Spleen (tissue), 7 donors: ENCODE measurements at regions not wholly inside any gene's neighbourhood (a gene's known extent, or its start where the extent isn't known, plus 50 kb on each side); places are given as distances from the start of the nearest gene placed in this dataset.

Experiments used
- POLR2A ChIP-seq, 3 donors: fragments of 450-650 bp; IDR thresholded peaks; one replicate each; pipeline ENCODE4 v1.5.1; 2017; ENCODE audit warnings: antibody characterized with exemption in 3 of 3, mild to moderate bottlenecking in 1 of 3
- POLR2AphosphoS5 ChIP-seq, 3 donors: sonication (generic); formaldehyde crosslinking; IDR thresholded peaks; one replicate each; pipeline ENCODE4 v1.5.1; 2017; ENCODE audit warnings: antibody characterized with exemption in 3 of 3
- TF ChIP-seq, protein P1 (sequence below), 11 experiments: fragments of 200-600 bp in 7 of 11; fragments of 450-650 bp in 4 of 11; sonication (generic) in 4 of 11; IDR thresholded peaks in 8 of 11; conservative IDR thresholded peaks in 3 of 11; 1 replicate in 7 of 11; 2 replicates in 4 of 11; pipeline versions ENCODE4 v1.4.0 to v1.8.0; 2016 to 2021; ENCODE audit warnings: antibody characterized with exemption in 11 of 11, inconsistent platforms in 4 of 11, mild to moderate bottlenecking in 1 of 11
- donor health status: DM: no; HTN: no; CAD: no; lungs with moderate emphysema.
- donor health status: DM: no; HTN: no; CAD: no.
- donor health status: DM: no; HTN: no; CAD: no.

DNA sequence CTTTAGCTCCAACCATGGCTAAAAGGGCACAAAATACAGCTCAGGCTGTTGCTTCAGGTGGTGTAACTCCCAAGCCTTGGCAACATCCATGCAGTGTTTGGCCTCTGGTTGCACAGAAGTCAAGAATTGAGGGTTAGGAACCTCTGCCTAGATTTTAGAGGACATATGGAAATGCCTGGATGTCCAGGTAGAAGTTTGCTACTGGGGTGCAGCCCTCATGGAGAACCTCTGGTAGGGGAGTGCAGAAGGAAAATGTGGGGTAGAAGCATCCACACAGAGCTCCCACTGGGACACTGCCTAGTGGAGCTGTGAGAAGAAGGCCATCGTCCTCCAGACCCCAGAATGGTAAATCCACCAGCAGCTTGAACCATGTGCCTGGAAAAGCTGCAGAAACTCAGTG lies 1453.8 kb upstream of the EYS start:
- TF ChIP-seq POLR2A (IDR thresholded peaks at IDR 0.05) (no peak), POLR2AphosphoS5 (IDR thresholded peaks at IDR 0.05) (no peak)
- TF ChIP-seq, protein P1, sequence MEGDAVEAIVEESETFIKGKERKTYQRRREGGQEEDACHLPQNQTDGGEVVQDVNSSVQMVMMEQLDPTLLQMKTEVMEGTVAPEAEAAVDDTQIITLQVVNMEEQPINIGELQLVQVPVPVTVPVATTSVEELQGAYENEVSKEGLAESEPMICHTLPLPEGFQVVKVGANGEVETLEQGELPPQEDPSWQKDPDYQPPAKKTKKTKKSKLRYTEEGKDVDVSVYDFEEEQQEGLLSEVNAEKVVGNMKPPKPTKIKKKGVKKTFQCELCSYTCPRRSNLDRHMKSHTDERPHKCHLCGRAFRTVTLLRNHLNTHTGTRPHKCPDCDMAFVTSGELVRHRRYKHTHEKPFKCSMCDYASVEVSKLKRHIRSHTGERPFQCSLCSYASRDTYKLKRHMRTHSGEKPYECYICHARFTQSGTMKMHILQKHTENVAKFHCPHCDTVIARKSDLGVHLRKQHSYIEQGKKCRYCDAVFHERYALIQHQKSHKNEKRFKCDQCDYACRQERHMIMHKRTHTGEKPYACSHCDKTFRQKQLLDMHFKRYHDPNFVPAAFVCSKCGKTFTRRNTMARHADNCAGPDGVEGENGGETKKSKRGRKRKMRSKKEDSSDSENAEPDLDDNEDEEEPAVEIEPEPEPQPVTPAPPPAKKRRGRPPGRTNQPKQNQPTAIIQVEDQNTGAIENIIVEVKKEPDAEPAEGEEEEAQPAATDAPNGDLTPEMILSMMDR (IDR thresholded peaks at IDR 0.05 in 8 of 11, conservative IDR thresholded peaks at IDR 0.05 in 3 of 11): no peak
